CD1c-positive myeloid dendritic cell (primary cell): ENCODE measurements at regions not wholly inside any gene's neighbourhood (a gene's known extent, or its start where the extent isn't known, plus 50 kb on each side); places are given as distances from the start of the nearest gene placed in this dataset.
A peak's percentile ranks its signal among the peaks of the same experiment; 100 is the strongest.
"Not testable (repeated sequence)": the region's sequence is repeated elsewhere in the genome, so short reads cannot be mapped to it uniquely, and the experiment has no call there.

Experiments
- DNase-seq: peaks from one replicate; pipeline ENCODE4 v3.0.0-alpha.2; 2016; ENCODE audit errors: extremely low spot score

DNA sequence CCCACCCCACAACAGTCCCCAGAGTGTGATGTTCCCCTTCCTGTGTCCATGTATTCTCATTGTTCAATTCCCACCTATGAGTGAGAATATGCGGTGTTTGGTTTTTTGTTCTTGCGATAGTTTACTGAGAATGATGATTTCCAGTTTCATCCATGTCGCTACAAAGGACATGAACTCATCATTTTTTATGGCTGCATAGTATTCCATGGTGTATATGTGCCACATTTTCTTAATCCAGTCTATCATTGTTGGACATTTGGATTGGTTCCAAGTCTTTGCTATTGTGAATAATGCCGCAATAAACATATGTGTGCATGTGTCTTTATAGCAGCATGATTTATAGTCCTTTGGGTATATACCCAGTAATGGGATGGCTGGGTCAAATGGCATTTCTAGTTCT is 156.9 kb downstream of the RHOU start:
- DNase-seq: not testable (repeated sequence)

DNA sequence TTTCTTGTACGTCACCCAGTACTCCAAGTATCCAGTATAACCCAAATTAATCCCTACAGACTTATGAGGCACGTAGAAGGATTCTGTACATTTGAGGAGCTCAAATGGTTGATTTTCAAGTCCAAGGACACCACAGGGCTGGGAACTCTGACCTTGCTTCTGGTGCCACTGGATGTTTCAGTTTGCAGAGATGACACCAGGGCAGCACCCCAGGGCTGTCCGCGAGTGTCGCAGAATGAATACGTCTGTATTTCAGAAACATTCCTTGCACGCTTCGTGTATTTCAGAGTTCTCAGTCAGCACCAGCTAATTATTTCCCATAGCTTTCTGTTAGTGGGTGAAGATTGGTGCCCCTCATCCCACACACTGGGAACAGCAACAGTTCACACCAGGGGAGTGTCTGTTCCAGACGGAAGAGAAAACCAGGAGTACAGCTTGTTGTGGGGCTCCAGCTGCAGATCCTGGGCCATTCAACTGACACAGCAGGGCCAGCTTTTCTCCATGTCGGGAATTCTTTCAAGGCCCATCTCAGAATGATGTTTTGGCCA is 159.2 kb downstream of the RHOU start:
- no peak for DNase-seq

DNA sequence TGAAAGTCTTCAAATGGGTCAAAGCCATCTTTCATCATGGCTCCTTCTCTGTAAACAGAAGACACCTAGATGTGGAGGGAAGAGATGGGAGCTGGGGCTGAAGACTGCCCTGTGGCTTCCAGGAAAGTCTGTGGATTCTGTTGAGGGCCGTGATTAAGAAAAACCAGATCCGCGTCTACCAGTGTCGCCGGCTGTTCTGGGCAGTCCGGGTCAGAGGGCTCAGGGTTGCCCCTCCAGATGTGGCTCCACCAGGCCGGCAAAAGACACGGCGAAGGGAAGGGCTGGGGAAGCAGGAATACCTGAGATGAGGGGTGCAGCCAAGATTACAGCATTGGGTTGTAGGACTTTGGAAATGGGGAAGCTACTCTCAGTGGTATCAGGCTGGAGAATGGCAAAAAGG is 162.6 kb downstream of the RHOU start:
- DNase-seq: no peak

DNA sequence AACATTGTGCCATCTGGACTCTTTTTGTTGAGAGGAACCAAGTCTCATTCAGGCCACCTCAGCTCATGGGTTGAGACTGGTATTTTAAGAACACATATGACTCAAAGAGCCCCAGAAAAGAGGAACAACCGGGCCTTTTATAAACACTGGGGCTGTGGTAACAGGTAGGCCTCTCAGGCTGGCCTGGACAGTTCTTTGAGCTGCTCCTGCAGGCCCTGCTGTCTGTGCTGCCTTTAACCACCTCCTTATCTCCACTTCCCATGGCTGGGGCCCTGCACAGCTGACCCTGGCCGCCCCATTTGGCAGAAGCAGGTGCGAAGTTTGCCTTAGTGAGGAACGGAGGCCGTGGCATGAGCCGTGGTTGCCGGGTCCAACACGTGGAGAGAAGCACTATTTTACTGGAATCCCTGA is 163.3 kb downstream of the RHOU start:
- peak; percentile 82 for DNase-seq

DNA sequence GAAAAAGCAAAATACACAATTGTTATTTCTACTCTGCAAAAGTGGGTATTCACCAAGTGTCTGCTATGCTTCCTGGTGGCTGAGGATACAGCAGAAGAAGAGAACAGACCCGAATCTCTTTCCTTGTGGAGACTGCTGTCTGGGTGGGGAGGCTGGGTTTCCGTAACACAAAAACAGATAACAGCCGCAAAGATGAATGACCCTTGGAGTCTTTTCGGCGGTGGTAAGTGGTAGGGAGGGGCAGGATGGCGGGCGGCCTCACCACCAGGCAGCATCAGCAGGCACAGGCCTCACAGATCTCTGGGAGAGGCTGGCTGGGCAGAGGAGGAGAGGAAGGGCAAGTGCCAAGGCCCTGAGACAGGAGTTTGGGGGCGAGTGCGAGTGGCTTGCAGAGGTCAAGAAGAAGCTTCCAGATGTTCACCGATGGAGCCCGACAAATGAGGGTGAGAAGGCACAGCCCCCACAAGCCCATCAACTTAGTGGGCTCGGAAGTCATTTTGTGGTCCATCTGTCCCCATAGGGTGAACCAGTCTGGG is 164.2 kb downstream of the RHOU start:
- no peak for DNase-seq

DNA sequence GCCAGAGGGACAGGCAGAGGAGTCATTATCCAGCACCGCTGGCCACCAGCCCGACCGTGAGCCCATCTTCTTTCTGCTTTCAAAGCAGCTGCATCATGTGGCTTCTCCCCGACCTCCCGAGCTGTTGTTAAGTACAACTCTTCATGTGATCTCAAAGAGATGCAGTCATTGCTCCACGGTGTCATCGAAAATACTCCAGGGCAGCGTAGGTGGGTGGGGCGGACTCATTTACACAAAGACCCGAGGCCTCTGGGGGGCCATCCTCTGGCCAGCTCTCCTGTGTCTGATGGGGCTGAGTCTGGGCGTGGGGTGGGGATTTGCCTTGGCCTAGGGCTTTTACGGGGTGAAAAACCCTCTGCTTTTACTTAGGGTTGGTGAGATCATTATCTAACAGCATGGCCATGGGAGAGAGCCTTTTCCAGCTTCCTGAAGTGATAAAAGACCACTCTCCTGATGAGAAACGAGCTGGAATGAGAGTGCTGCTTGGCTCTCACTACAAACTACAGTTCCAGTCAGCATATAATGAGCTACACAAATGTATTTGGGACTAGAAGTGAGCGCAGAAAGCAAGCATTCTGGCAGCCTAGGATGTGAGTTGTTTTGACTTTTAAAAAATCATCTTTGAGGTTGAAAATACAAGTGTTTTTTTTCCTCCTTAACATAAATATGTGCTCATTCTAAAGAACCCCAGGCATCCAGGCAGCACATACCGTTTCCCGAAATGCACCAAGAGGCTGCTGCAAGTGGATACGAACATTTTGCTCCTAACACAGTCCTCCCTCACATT is 165.0 kb downstream of the RHOU start:
- no peak for DNase-seq

DNA sequence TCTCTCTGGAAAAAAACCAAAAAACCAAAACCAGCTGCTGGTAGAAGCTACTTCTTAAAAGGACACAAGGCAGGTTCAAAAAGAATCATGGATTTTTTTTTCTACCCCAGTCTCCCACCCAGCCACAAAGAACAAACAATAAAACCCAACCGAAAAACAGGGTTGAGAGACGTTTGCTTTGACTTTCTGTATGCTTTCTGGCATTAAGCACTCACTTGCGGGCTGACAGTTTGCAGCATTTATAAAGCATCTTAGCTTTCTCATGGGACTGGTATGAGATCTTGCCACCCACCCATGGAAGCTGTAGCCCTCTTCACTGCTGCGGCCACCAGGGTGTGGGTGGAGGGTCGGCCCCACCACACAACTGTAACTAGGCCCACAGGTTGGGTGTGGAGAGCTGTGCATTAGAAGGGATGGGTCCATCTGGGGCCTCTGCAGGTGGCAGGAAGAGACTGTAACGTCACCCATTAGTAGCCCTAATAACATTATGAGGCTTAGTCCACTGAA is 165.7 kb downstream of the RHOU start:
- DNase-seq: no peak

DNA sequence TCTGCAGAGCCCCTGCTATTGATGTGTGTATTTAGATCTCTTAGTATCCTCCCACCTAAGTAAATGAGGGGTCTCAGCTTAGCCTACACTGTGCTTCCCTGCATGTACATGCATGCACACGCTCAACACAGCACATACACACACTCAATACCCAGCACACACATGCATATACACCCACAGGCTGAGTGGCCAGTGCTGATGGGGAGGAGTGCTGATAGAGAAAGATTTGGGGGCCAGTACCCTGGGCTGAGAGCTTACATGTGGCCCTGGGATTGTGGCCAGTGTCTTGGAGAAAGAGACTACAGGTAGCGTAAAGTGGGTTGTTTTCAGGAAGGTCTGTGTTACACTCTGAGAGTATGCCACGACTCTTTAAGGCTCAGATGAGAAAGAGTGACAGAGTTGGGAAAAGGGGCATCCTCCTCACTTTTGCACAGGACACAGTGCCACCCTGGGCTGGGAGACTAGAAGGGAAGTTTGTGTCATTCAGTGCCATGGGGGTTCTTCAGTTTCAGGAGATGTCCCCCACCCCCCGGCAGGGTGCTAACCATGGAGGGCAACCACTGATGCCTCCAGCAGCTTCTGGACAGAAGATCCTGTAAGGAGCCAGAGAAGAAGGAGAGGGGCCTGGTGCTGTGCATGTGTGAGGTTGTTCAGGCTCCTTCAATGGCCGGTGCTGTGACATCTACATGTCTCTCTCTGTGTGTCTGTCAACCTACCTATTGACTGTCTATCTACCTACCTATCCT is 166.8 kb downstream of the RHOU start:
- no peak for DNase-seq

DNA sequence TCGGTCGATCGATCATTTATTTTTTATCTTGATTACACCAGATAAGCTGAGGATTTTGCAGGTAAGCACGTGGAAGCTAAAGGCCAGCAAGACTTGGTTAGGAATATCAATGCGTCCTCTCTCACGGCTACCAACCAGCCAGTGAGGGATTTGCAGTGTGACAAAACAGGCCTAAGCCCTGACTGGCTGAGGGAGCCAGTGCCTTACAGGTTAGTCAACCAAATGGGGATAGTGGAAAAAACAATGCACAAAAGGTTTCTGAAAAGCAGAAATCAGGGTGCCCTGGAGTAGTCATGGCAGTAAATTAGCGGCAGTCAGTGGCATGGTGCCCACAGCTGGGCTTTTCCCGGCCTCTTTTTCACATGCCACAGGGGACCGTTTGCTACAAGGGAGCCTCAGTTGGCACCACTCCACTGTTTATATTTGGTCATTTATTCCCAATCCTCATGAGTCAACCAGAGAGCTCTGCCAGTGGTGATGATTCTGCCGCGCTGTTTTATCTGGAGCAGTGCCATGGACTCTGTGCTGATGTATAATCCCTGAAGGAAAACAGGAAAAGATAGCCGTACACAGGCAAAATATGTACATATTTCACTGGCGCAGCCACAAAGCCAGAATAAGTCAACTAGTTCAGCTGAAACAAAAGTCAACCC is 167.6 kb downstream of the RHOU start:
- DNase-seq: no peak

DNA sequence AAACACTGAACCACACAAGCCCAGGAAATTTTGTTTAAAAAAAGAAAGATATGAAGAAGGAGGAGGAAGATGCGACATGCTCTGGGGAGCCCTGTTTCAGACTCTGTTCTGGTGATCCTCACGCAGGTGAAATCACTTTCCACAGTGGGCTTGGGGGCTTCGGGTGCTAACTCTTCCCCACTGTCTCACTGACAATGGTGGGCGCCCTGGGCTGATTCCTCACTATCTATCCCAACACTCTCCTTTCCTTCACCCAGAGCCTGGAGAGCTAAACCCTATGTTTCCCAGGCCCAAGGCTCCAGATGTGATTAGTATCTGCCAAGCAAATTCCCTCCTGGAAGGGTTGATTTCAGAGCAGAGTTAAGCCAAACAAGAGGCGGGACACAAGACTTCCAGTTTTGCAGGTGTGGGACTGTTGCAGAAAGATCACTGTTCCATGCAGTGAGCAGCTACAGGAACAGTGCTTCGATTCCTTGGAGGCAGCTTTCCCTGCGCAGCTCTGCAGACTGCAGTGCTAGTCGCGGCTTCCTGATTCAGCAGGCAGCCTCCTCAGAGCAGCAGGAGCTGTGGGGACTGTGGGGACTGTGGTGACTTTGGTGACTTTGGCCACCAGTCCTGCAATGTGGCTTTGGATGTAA is 168.3 kb downstream of the RHOU start:
- DNase-seq: no peak

DNA sequence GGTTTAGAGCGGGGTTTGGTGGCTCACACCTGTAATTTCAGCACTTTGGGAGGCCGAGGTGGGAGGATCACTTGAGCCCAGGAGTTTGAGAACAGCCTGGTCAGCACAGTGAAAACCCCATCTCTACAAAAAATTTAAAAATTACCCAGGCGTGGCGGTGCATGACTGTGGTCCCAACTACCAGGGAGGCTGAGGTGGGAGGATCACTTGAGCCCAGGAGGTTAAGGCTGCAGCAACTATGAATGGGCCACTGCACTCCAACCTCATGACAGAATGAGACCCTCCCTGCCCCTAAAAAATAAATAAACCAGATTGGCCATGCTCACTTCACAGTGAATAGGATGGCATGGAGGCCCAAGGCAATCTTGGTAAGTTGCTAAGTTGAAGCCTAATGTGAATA is 168.9 kb downstream of the RHOU start:
- no peak for DNase-seq

DNA sequence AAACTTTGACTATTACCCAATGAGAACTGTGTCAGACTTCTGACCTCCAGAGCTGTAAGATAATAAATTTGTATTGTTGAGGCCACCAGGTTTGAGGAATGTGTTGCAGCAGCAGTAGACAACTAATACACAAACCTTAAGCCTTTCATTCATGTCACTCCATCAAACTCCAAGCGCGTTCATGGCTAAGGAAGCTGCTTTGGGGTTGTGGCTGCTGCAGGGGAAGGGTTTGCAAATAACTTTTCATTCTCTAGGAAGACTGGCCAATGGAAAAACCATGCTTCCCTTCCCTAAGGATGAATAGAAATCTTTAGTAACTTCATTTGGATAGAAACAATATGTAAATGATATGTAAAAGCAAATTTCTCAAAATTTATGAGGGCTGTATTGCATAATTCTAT is 170.4 kb downstream of the RHOU start:
- no peak for DNase-seq

DNA sequence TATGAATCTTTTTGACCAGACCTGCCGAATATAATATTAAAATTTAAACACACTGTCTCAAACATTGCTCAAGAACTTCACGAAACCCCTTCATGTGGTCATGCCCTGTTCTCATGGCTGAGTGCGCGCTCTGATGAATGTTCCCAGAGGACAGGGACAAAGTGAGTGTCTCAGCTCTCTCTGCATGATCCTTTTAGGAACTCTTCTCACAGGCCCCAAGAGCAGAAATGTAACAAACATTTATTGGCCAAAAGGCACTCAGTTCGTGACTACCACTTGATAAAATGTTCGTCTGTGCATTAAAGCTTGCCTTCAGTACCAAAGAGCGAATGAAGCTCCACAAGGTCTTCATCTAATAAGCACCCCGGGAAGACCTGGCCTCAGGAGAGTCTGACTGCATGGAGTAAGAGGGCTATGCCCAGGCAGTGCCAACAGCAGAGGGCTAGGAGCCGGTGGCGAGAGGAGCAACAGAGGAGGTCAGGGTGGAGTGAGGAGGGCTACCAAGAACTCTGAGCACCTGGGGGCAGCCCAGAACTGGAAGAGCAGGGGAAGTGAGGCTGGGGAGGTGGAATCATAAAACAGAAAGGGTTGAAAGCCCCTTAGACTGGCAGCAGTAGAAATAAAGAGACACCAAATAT is 171.1 kb downstream of the RHOU start:
- DNase-seq: no peak

DNA sequence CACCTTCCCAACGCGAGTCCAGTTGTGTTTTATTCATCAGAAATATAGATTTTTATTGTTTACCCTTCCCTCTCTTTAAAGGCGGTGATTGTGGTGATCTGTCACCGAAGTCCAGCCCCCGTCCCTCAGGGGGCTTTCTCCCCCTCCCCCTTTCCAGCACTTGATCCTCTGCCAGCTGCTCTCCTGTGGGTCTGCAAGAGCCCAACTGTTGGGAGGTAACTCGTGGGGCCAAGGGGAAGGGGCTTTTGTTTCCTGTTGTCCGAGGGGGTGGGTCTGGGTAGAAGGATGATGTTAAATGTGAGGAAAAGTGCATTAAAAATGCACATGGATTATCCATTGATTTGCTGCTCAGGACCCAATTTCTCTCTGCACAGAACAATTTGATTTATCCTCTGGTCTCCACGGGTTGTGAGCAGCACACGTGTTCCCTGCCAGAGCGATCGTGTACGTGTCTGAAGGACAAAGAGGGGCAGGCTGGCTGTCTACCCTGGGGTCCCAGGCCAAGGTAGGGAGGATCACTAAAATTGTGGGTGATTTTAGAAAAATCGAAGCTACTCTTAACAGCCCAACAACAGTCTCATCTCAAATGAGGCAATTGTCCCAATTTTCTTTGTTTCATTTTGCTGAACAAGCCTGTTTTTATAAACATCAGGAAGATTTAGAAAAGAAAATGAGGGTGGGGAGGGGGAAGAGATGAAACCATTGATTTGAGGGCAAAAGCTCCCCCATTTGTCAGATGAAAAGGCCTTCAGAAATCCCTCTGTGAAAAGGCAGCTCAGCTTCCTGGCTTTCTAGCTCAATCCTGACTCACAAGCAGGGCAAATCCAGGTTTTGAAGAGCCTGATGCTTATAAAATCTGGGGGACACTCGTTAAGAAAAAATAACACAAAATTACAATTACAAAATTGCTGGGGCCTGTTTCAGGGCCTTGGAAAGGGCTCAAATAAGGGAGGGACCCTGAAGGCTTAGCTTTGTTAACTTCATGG is 176.2 kb downstream of the RHOU start:
- DNase-seq: no peak

DNA sequence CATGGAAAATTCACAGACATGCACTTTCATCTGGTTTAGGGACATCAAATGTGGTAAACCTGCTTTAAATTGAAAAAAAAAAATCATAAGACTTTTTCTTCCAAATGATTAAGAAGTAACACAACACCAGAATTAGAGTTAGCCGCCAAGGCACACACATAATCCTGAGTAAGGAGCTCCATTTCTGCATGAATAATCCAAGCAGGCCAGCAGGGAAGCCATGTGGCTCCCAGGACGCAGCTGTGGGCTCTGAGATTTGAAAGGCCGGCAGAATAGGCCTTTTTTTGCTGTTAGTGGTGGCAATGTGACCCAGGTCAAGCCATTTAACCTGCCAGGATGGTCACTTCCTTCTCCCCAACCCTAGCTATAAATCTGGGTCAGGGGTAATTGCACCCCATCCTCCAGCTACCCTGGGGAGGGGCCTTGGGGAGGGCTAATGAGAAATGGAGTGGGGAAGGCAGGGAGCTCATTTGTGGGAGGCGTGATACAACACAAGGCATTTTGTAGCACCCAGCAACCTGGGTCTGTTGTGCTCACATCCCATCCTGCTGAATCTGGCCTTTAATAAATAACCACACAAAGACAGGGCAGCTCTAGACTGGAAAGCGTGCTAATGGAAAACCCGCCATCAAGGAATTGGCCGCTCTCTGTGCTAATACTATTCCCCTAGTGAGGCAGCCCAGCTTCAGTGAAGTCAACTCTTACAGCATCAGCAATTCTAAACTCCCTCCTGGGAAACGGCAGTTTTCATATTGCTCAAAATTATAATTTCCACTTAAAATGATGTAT is 178.5 kb downstream of the RHOU start:
- DNase-seq: no peak

DNA sequence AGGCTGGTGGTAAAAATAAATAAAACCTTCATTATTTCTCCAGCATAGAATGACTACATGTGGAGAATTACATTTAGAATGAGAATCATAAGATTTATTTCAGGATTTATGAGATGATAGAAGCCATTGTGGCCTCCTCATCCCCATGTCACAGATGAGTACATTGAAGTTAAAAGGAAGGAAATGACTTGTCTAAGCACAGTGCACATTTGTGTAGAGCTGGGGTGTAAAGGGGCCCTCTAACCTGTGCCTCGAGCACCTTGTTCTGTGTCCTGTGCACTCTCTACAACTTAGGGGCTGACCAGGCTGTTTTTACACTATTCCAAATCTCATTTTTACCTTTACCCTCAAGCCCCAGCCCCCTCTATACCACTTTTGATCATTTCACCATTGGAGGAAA is 179.4 kb downstream of the RHOU start:
- no peak for DNase-seq

DNA sequence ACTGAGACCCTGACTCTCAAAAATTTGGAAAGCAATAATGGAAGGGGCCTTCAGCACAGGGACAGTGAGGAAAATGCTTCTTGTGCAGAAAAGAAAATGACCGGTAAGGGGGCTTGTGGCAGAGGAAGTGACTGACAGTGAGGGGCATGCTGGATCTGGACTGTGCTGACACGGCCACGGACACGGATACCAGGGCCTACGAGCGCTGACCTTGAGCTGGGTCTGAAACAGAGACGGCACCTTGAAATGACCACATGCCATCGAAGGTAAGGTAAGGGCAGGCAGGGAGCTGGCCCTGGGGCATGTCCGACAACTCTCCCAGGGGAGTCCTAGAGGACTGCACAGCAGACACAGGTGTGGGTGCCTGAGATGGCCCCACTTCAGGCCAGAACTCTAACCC is 182.1 kb downstream of the RHOU start:
- DNase-seq: no peak

DNA sequence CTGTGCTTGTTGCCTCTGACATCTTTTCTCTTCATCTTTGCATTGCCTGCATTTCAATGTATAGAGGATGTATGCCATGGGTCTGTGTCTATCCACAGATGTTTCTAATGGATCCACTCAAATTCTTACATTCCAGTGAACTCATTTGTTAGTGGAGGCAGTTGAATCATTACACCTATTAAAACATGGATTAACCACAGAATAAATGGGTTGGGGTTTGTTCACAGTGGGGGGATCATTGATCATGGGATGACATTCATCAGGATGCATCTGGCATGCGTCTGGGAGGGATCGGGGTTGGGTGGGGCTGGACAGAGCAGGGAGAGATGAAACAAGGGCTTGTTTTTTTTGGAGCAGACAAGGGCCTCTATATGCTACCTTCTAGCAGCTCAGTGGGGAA is 182.5 kb downstream of the RHOU start:
- DNase-seq: no peak

DNA sequence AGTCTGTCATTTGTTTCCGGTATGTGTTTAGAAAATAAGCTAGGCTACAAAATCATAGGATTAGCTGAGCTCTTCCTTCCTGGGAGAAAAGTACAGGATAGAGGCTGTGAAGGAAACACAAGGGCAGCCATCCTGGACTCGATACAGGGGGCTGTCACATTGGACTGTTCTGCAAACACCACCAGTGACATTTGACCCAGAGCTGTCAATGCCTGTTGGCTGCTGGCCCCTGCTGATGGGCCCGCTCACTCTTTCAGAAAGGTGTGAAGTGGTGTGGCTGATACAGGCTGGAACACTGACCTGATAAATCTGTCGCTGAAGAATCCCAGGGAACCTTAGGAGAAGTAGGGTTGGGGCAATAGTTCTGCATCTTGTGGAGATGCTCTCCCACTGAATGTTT is 183.1 kb downstream of the RHOU start:
- DNase-seq: no peak
